H1 (cell line): ENCODE measurements at regions not wholly inside any gene's neighbourhood (a gene's known extent, or its start where the extent isn't known, plus 50 kb on each side); places are given as distances from the start of the nearest gene placed in this dataset.

Experiments
- CTCF ChIA-PET: fragments of 300-600 bp; sonication (Branson Sonifier 250); formaldehyde crosslinking; loops from one replicate; lab custom pipeline; 2021; ENCODE audit not compliant: partially characterized antibody; lab: Charles Lee
- POLR2A ChIA-PET: fragments of 300-600 bp; sonication (Branson Sonifier 250); formaldehyde crosslinking; loops from one replicate; lab custom pipeline; 2021; ENCODE audit warnings: inconsistent platforms; ENCODE audit not compliant: partially characterized antibody; lab: Charles Lee
- DNase-seq, 2 experiments: peaks; one replicate each; pipeline versions ENCODE4 v3.0.0 to v3.0.0-alpha.2; 2010 to 2022; ENCODE audit warnings: low spot score in 2 of 2, low read depth in 1 of 2, mixed read lengths in 1 of 2
- FAIRE-seq: peaks from 2 replicates; lab custom pipeline; 2011; peaks lifted over from hg19 to GRCh38; lab: Jason Lieb, UNC
- H2AFZ ChIP-seq: 2 replicates; pipeline ENCODE4 v1.8.1; 2012; ENCODE audit warnings: low read length, inconsistent platforms
- H2AK5ac ChIP-seq: 2 replicates; pipeline ENCODE4 v1.6.1; 2013; ENCODE audit warnings: low read depth, low read length
- H2BK120ac ChIP-seq: replicated peaks from 2 replicates; pipeline ENCODE3; 2013; ENCODE audit warnings: low read depth, low read length, inconsistent platforms
- H2BK12ac ChIP-seq: 2 replicates; pipeline ENCODE4 v1.6.1; 2013; ENCODE audit warnings: low read depth, low read length
- H2BK15ac ChIP-seq: 2 replicates; pipeline ENCODE4 v1.6.1; 2013; ENCODE audit warnings: low read length
- H2BK20ac ChIP-seq: 2 replicates; pipeline ENCODE4 v1.6.1; 2013; ENCODE audit warnings: low read length
- H2BK5ac ChIP-seq: 2 replicates; pipeline ENCODE4 v1.6.1; 2013; ENCODE audit warnings: low read depth, low read length
- H3K14ac ChIP-seq: 2 replicates; pipeline ENCODE4 v1.6.1; 2013; ENCODE audit warnings: inconsistent platforms; ENCODE audit not compliant: insufficient read length
- H3K18ac ChIP-seq: 2 replicates; pipeline ENCODE4 v1.6.1; 2013; ENCODE audit warnings: low read length; ENCODE audit errors: extremely low read depth
- H3K23ac ChIP-seq: 2 replicates; pipeline ENCODE4 v1.6.1; 2013; ENCODE audit warnings: inconsistent platforms; ENCODE audit not compliant: insufficient read length
- H3K23me2 ChIP-seq: 2 replicates; pipeline ENCODE4 v1.6.1; 2013; ENCODE audit warnings: low read depth, low read length
- H3K27ac ChIP-seq: 2 replicates; pipeline ENCODE4 v1.6.1; 2011; ENCODE audit warnings: low read depth, low read length, inconsistent platforms
- H3K27me3 ChIP-seq, 4 experiments: replicated peaks in 1 of 4; 1 replicate in 1 of 4; 2 replicates in 3 of 4; pipeline versions ENCODE4 v1.6.1 to v1.8.1; 2011 to 2013; ENCODE audit warnings: low read length in 3 of 4, mild to moderate bottlenecking in 3 of 4, inconsistent platforms in 2 of 4, mixed read lengths in 2 of 4, moderate library complexity in 1 of 4; ENCODE audit not compliant: control insufficient read depth in 3 of 4, insufficient read depth in 3 of 4; ENCODE audit errors: extremely low read depth in 1 of 4
- H3K36me3 ChIP-seq, 4 experiments: 2 replicates each; pipeline versions ENCODE4 v1.6.1 to v1.8.1; 2011 to 2013; ENCODE audit warnings: mild to moderate bottlenecking in 4 of 4, low read length in 3 of 4, moderate library complexity in 2 of 4, control low read depth in 1 of 4, inconsistent platforms in 1 of 4; ENCODE audit not compliant: insufficient read depth in 4 of 4, control insufficient read depth in 2 of 4
- H3K4ac ChIP-seq: replicated peaks from 2 replicates; pipeline ENCODE3; 2013; ENCODE audit warnings: low read length, low read depth, mixed read lengths, inconsistent platforms; ENCODE audit not compliant: insufficient read length
- H3K4me1 ChIP-seq, 4 experiments: replicated peaks in 1 of 4; 1 replicate in 1 of 4; 2 replicates in 3 of 4; pipeline versions ENCODE4 v1.6.1 to v1.8.1; 2011 to 2013; ENCODE audit warnings: low read length in 3 of 4, inconsistent platforms in 2 of 4, mixed read lengths in 1 of 4; ENCODE audit not compliant: insufficient read depth in 4 of 4, control insufficient read depth in 3 of 4
- H3K4me2 ChIP-seq, 2 experiments: 2 replicates each; pipeline versions ENCODE4 v1.6.1 to v1.8.1; 2011 to 2013; ENCODE audit warnings: low read depth in 2 of 2, low read length in 2 of 2, control low read depth in 1 of 2, inconsistent platforms in 1 of 2, mild to moderate bottlenecking in 1 of 2; ENCODE audit not compliant: insufficient read depth in 1 of 2
- H3K4me3 ChIP-seq, 4 experiments: fragments of 200-600, 300-600 bp in 1 of 4; sonication (generic), shearing (Covaris generic), sonication (Bioruptor Twin) in 1 of 4; 2 replicates each; pipeline versions ENCODE4 v1.5.1 to v1.8.1; 2011 to 2016; ENCODE audit warnings: low read length in 4 of 4, low read depth in 3 of 4, control low read depth in 2 of 4, inconsistent platforms in 2 of 4, mild to moderate bottlenecking in 2 of 4, mixed read lengths in 1 of 4, moderate library complexity in 1 of 4; ENCODE audit not compliant: insufficient read depth in 2 of 4; ENCODE audit errors: extremely low read depth in 1 of 4
- H3K56ac ChIP-seq: replicated peaks from 2 replicates; pipeline ENCODE3; 2013; ENCODE audit warnings: low read depth, mild to moderate bottlenecking, mixed read lengths, low read length, inconsistent platforms; ENCODE audit not compliant: insufficient read length
- H3K79me1 ChIP-seq: 2 replicates; pipeline ENCODE4 v1.6.1; 2013; ENCODE audit warnings: low read depth, low read length, control low read depth
- H3K79me2 ChIP-seq, 2 experiments: 2 replicates each; pipeline versions ENCODE4 v1.6.1 to v1.8.1; 2012 to 2013; ENCODE audit warnings: low read length in 2 of 2, mild to moderate bottlenecking in 2 of 2, inconsistent platforms in 1 of 2; ENCODE audit not compliant: insufficient read depth in 2 of 2, control insufficient read depth in 1 of 2
- H3K9ac ChIP-seq, 4 experiments: replicated peaks in 1 of 4; 1 replicate in 1 of 4; 2 replicates in 3 of 4; pipeline versions ENCODE4 v1.6.1 to v1.8.1; 2011 to 2013; ENCODE audit warnings: low read depth in 3 of 4, low read length in 3 of 4, control low read depth in 2 of 4, mild to moderate bottlenecking in 2 of 4, moderate library complexity in 2 of 4, inconsistent platforms in 1 of 4; ENCODE audit errors: extremely low read depth in 1 of 4
- H3K9me3 ChIP-seq, 2 experiments: 2 replicates each; pipeline versions ENCODE4 v1.6.1 to v1.8.1; 2012 to 2013; ENCODE audit warnings: mild to moderate bottlenecking in 2 of 2, moderate library complexity in 2 of 2, control low read depth in 1 of 2, inconsistent platforms in 1 of 2, low read depth in 1 of 2, low read length in 1 of 2, mixed read lengths in 1 of 2; ENCODE audit not compliant: insufficient read depth in 2 of 2
- H4K20me1 ChIP-seq, 2 experiments: replicated peaks in 1 of 2; 2 replicates each; pipeline versions ENCODE3 to v1.8.1; 2011 to 2013; ENCODE audit warnings: inconsistent platforms in 2 of 2, low read length in 2 of 2, mild to moderate bottlenecking in 1 of 2; ENCODE audit not compliant: insufficient read depth in 2 of 2, control insufficient read depth in 1 of 2
- H4K5ac ChIP-seq: 2 replicates; pipeline ENCODE4 v1.6.1; 2013; ENCODE audit warnings: low read length, low read depth, mixed read lengths, inconsistent platforms; ENCODE audit not compliant: insufficient read length
- H4K8ac ChIP-seq: 2 replicates; pipeline ENCODE4 v1.8.0; 2013; ENCODE audit warnings: mild to moderate bottlenecking, moderate library complexity, low read length, inconsistent platforms; ENCODE audit not compliant: insufficient read depth; ENCODE audit errors: extremely low read depth
- H4K91ac ChIP-seq: replicated peaks from 2 replicates; pipeline ENCODE3; 2013; ENCODE audit warnings: low read length, mixed read lengths, inconsistent platforms; ENCODE audit not compliant: insufficient read length
- ASH2L ChIP-seq: fragments of 200-600, 300-600 bp; sonication (generic); IDR thresholded peaks from one replicate; pipeline ENCODE4 v1.7.1; 2017; ENCODE audit warnings: low read length
- ATF3 ChIP-seq: IDR thresholded peaks from 2 replicates; pipeline ENCODE4 v1.6.1; 2011; ENCODE audit warnings: low read depth, mild to moderate bottlenecking, low read length; ENCODE audit not compliant: insufficient read depth
- BRCA1 ChIP-seq: IDR thresholded peaks from 2 replicates; pipeline ENCODE4 v1.6.1; 2012; ENCODE audit warnings: low read depth, low read length, improper control_type of control experiment
- CBX5 ChIP-seq: fragments of 300-800, 300-1000 bp; sonication (generic); IDR thresholded peaks from 2 replicates; pipeline ENCODE4 v1.7.1; 2016; ENCODE audit warnings: antibody characterized with exemption, low read length, low read depth
- CHD1 ChIP-seq: IDR thresholded peaks from 2 replicates; pipeline ENCODE4 v1.6.1; 2012; ENCODE audit warnings: low read depth, low read length, improper control_type of control experiment
- CHD2 ChIP-seq: IDR thresholded peaks from 2 replicates; pipeline ENCODE4 v1.6.1; 2012; ENCODE audit warnings: low read length, improper control_type of control experiment
- EGR1 ChIP-seq: IDR thresholded peaks from 2 replicates; pipeline ENCODE4 v1.6.1; 2011; ENCODE audit warnings: low read depth, low read length, borderline replicate concordance
- EZH2 ChIP-seq: fragments of 200-600 bp; sonication (generic); IDR thresholded peaks from 2 replicates; pipeline ENCODE4 v1.7.1; 2012; ENCODE audit warnings: low read depth, mild to moderate bottlenecking, moderate library complexity, low read length, inconsistent platforms; ENCODE audit not compliant: severe bottlenecking
- FOSL1 ChIP-seq: IDR thresholded peaks from 2 replicates; pipeline ENCODE4 v1.6.1; 2011; ENCODE audit warnings: mild to moderate bottlenecking, low read depth, low read length, moderate library complexity; ENCODE audit not compliant: insufficient read depth
- MAFK ChIP-seq: IDR thresholded peaks from 2 replicates; pipeline ENCODE4 v1.6.1; 2012; ENCODE audit warnings: low read depth, mild to moderate bottlenecking, improper control_type of control experiment, low read length
- NANOG ChIP-seq: IDR thresholded peaks from 2 replicates; pipeline ENCODE4 v1.6.1; 2011; ENCODE audit warnings: low read length, low read depth, mild to moderate bottlenecking, inconsistent platforms; ENCODE audit not compliant: insufficient read depth, poor library complexity, severe bottlenecking
- POU5F1 ChIP-seq: IDR thresholded peaks from 2 replicates; pipeline ENCODE4 v1.6.1; 2011; ENCODE audit warnings: low read depth, mild to moderate bottlenecking, low read length, moderate library complexity
- SP1 ChIP-seq: IDR thresholded peaks from 2 replicates; pipeline ENCODE4 v1.6.1; 2011; ENCODE audit warnings: low read depth, low read length
- WGBS, 2 experiments: shearing (Covaris generic) in 1 of 2; methylation state at CpG; one replicate each; pipeline versions ENCODE4 v1.1.6 to v1.1.7; 2013 to 2015; ENCODE audit warnings: low lambda C conversion rate in 2 of 2, mixed read lengths in 2 of 2, inconsistent platforms in 1 of 2, low coverage in 1 of 2, missing lambda C conversion rate in 1 of 2; ENCODE audit not compliant: insufficient replicate concordance in 2 of 2, insufficient coverage in 1 of 2, insufficient read length in 1 of 2; ENCODE audit errors: extremely low coverage in 1 of 2, missing lambda C conversion rate in 1 of 2; 5-methylcytosine and 5-hydroxymethylcytosine counted together

GRCh38 chr5:71943874-71944273, 163.4 kb upstream of the MAP1B start:
- Histone ChIP-seq H3K79me2 (no peaks in the 10 kb centered on the region), H3K56ac (no peak overlapping the region), H3K4ac (no peak overlapping the region), H4K8ac (no peak overlapping the region), H3K79me1 (no peaks in the 10 kb centered on the region), H2BK15ac (peak overlapping the region; percentile 54; the same call in 1 of the 2 replicates), H2BK5ac (no peak overlapping the region), H3K9ac (no peak overlapping the region), H3K4me1 (peaks cover 1 to 18% (median 11%) of the 10 kb centered on the region in 4 experiments), H3K27ac (no peak overlapping the region), H2BK20ac (peak overlapping the region; percentile 36; the same call in 1 of the 2 replicates), H3K36me3 (no peaks in the 10 kb centered on the region), H4K20me1 (no peaks in the 10 kb centered on the region), H2AK5ac (no peak overlapping the region), H2BK120ac (no peak overlapping the region), H3K23ac (no peak overlapping the region), H3K4me3 (no peak overlapping the region)
- POLR2A ChIA-PET = interaction anchor here (0.8 to 1.1 kb wide), 2 partner anchors 12 to 249 kb away, joined by 3 to 5 read pairs; no protein-coding TSS in a partner anchor
- FAIRE-seq = no peak
- TF ChIP-seq SP1 (no peak), ASH2L (no peak), EGR1 (no peak), FOSL1 (no peak), CHD2 (no peak), CBX5 (no peak), CHD1 (no peak), POU5F1 (no peak), EZH2 (no peak), ATF3 (no peak), BRCA1 (no peak), MAFK (no peak), NANOG (no peak)
- TF ChIP-seq, all 59 proteins: peak for 0
- Histone ChIP-seq H3K23me2 (no peaks in the 10 kb centered on the region), H4K91ac (no peak overlapping the region), H3K27me3 (no peaks in the 10 kb centered on the region), H3K4me2 (peak overlapping the region in 1 of 2 experiments; percentile 13; a peak in 2 of 4 replicates), H4K5ac (no peak overlapping the region), H3K9me3 (peaks cover 3 to 10% of the 10 kb centered on the region in 2 experiments; a peak in 2 of 4 replicates), H3K14ac (no peak overlapping the region), H3K18ac (no peak overlapping the region), H2BK12ac (no peak overlapping the region), H2AFZ (peak overlapping the region; percentile 91; the same call in 1 of the 2 replicates)
- WGBS, 2 experiments = 59% methylated on average over 8 of the region's 8 CpGs; no CpG with 5 or more reads in 1 of the 2 experiments
- DNase-seq = no peak
- CTCF ChIA-PET = interaction anchor here (0.6 to 1.4 kb wide), 3 partner anchors 10 to 86 kb away, joined by 3 to 4 read pairs (median 3); no protein-coding TSS in a partner anchor
